Memory B cell (primary cell): ENCODE measurements at regions not wholly inside any gene's neighbourhood (a gene's known extent, or its start where the extent isn't known, plus 50 kb on each side); places are given as distances from the start of the nearest gene placed in this dataset.

Experiments
- ATAC-seq: fragments of 150-1000 bp; cut with Tn5 transposase; 2 replicates; pipeline ENCODE4 v1.10.0; 2021; ENCODE audit warnings: low read depth, mild to moderate bottlenecking, moderate library complexity
- DNase-seq, 2 donors: peaks; one replicate each; pipeline ENCODE4 v3.0.0; 2022; ENCODE audit warnings: low spot score in 2 of 2
- H3K27ac Mint-ChIP-seq: one replicate; pipeline ENCODE4 v1.8.0; 2022; ENCODE audit warnings: mild to moderate bottlenecking, moderate library complexity, mixed read lengths
- H3K27me3 Mint-ChIP-seq: one replicate; pipeline ENCODE4 v1.8.0; 2022; ENCODE audit warnings: mixed read lengths
- H3K36me3 Mint-ChIP-seq: one replicate; pipeline ENCODE4 v1.8.0; 2022; ENCODE audit warnings: mild to moderate bottlenecking, mixed read lengths
- H3K4me1 Mint-ChIP-seq: one replicate; pipeline ENCODE4 v1.8.0; 2022; ENCODE audit warnings: mixed read lengths
- H3K4me3 Mint-ChIP-seq: one replicate; pipeline ENCODE4 v1.8.0; 2022; ENCODE audit warnings: mild to moderate bottlenecking, moderate library complexity, mixed read lengths
- H3K9me3 Mint-ChIP-seq: one replicate; pipeline ENCODE4 v1.8.0; 2022; ENCODE audit warnings: mixed read lengths

- no peaks in the 10 kb centered on the region for H3K36me3 Mint-ChIP-seq
- H3K4me3 Mint-ChIP-seq, result no peak overlapping the region
- peaks cover 2% of the 10 kb centered on the region for H3K9me3 Mint-ChIP-seq
- ATAC-seq (no peak), DNase-seq (no peak)
- no peaks in the 10 kb centered on the region for H3K27me3 Mint-ChIP-seq
- H3K4me1 Mint-ChIP-seq, result no peaks in the 10 kb centered on the region
- no peak overlapping the region for H3K27ac Mint-ChIP-seq
These were observed 272.0 kb upstream of the ZNF462 start for GRCh38 chr9:106590759-106591505.

DNA sequence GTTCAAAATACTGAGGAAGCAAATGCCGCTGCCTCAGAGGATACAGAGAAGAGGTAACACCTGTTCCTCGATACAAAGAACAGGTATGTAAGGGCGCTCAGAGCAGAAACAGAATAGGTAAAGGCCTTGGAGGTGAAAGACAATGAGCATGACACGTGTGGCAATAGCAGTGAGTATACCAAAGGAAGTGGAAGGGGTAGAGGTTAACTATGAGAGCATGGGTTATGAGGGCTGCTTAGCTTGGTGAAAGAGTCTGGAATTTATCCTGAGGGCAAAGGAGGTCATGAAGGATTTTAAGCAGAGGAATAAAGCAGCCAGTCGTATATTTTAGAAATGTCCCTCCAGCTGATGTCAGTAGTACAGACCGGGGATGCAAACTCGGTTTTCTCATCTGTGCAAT, 269.8 kb upstream of the ZNF462 start:
- Mint-ChIP-seq H3K36me3 (no peaks in the 10 kb centered on the region), H3K4me1 (no peaks in the 10 kb centered on the region), H3K9me3 (peaks cover 2% of the 10 kb centered on the region), H3K27me3 (no peaks in the 10 kb centered on the region), H3K4me3 (no peak overlapping the region), H3K27ac (no peak overlapping the region)
- ATAC-seq (no peak), DNase-seq (no peak)

DNA sequence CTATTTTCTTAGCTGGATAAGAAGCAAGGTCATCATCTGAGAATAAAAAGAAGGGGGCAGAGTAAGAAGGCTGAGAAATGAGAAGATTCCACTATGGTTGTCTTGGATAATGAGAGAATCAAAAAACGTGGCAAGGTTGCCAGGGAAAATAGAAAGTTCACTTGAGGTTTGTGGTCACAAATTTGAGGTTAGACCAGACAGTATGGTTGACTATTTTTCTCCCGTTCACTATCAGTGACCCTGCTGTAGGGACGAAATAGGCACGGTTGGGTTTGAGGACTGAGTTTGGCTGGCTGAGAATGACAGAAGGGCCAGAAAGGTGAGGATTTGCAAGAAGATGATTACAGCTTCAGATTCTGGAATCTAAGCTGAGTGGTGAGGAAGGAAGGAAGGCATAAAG, 266.0 kb upstream of the ZNF462 start:
- no peak overlapping the region for H3K27ac Mint-ChIP-seq
- DNase-seq, result no peak
- no peak overlapping the region for H3K4me3 Mint-ChIP-seq
- no peaks in the 10 kb centered on the region for H3K36me3 Mint-ChIP-seq
- H3K9me3 Mint-ChIP-seq, result no peaks in the 10 kb centered on the region
- no peak for ATAC-seq
- no peaks in the 10 kb centered on the region for H3K27me3 Mint-ChIP-seq
- H3K4me1 Mint-ChIP-seq, result no peaks in the 10 kb centered on the region

DNA sequence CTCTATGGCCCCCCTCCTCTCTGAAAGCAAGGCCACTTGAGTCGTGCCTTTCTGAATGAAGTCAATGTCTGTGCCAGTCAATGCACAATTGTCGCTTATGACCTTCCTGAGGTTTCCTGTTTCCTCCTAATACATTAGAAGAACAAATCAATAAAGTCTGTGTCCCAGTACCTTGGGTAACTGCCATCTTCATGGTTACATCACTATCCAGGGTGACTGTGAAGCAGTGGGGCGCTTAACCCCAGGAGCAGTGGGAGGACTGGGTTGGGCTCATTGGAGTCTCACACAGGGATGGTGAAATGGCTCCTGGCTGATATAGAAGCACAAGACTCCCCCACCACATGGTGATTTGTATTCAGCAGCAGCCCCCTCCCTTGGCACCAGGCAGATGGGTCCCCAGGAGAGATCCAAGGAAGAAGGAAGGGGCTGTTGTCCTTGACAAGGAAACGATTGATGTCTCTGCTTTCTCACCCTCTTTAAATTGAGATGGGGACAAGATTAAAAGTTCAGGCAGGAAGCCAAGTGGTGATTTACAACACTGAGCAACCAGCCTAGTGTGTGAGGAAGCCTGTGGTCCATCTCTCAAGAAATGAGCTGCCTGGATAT, 261.9 kb upstream of the ZNF462 start:
- Mint-ChIP-seq H3K4me1 (no peaks in the 10 kb centered on the region), H3K27me3 (no peaks in the 10 kb centered on the region), H3K9me3 (peaks cover 4% of the 10 kb centered on the region), H3K27ac (no peak overlapping the region), H3K4me3 (no peak overlapping the region), H3K36me3 (no peaks in the 10 kb centered on the region)
- ATAC-seq (no peak), DNase-seq (no peak)

- Mint-ChIP-seq H3K4me3 (no peak overlapping the region), H3K4me1 (no peaks in the 10 kb centered on the region), H3K36me3 (no peaks in the 10 kb centered on the region), H3K27ac (no peak overlapping the region), H3K27me3 (no peaks in the 10 kb centered on the region), H3K9me3 (peaks cover 6% of the 10 kb centered on the region)
- no peak for DNase-seq
- ATAC-seq, result no peak
These were observed 260.6 kb upstream of the ZNF462 start for GRCh38 chr9:106602344-106602743.

DNA sequence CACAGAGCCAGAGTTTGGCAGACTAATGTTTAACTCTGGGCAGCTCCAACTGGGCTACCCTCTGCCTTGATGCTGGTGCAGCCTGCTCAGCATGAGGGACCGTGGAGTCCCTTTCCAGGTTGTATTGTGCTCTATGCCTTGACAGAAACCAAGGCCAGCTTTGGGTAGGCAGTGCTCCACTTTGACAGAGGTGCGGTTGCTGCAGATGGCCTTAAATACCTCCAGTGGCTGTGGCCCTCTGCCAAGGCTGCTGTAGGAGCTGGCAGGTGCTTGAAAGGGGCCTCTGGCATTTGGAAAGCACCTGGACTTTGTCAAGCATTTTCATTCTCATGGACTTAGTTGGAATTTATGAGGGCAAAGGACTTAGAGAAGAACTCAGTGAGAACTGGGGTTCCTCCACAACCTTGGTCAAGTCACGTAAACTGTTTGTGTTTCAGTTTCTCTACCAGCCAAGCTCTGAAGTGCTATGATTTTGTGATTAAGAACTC, 249.7 kb upstream of the ZNF462 start:
- ATAC-seq, result no peak
- no peak overlapping the region for H3K4me3 Mint-ChIP-seq
- no peak overlapping the region for H3K27ac Mint-ChIP-seq
- no peaks in the 10 kb centered on the region for H3K36me3 Mint-ChIP-seq
- no peaks in the 10 kb centered on the region for H3K4me1 Mint-ChIP-seq
- H3K27me3 Mint-ChIP-seq, result no peaks in the 10 kb centered on the region
- no peak for DNase-seq
- peaks cover 3% of the 10 kb centered on the region for H3K9me3 Mint-ChIP-seq

DNA sequence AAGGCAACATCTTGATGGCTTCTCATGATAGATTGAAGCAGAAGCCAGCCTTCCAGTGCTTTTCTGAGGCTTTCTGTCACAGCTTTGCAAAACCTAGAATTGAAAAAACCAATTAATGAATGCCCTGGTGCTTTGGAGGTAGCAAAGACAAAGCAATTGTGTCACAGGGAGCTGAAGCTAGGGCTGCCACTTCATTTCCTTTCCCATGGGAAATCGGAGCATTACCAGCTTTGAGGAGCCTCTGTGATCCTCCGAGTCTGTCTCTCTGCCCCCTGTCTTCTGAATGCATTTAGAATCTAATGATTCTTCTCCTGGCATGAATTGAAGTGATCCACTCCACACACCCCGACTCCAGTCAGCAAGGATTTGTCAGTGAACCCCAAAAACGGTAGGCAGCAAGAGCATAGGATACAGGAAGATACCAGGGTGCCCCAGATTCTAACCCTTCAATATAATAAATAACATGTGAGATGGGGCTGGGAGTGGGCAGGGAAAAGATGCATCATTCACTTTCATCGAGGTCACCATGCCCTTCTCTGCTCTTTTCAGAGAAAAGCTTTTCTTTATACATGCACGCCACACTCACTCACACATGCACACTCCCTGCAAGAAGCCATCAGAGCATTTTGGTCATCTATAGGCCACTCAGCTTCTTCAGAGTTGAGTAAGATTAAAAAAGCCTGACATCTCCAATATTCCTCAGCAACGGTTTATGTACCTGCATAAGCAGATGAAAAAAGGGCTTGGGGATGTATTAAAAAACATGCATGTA, 247.7 kb upstream of the ZNF462 start:
- no peak overlapping the region for H3K27ac Mint-ChIP-seq
- ATAC-seq (no peak), DNase-seq (no peak)
- peaks cover 3% of the 10 kb centered on the region for H3K9me3 Mint-ChIP-seq
- H3K36me3 Mint-ChIP-seq, result no peaks in the 10 kb centered on the region
- H3K4me1 Mint-ChIP-seq, result no peaks in the 10 kb centered on the region
- no peak overlapping the region for H3K4me3 Mint-ChIP-seq
- no peaks in the 10 kb centered on the region for H3K27me3 Mint-ChIP-seq

GRCh38 chr9:106616026-106616425, 246.9 kb upstream of the ZNF462 start:
- Mint-ChIP-seq H3K36me3 (no peaks in the 10 kb centered on the region), H3K4me3 (no peak overlapping the region), H3K4me1 (no peaks in the 10 kb centered on the region), H3K9me3 (peaks cover 3% of the 10 kb centered on the region), H3K27me3 (no peaks in the 10 kb centered on the region), H3K27ac (no peak overlapping the region)
- DNase-seq (no peak), ATAC-seq (no peak)

DNA sequence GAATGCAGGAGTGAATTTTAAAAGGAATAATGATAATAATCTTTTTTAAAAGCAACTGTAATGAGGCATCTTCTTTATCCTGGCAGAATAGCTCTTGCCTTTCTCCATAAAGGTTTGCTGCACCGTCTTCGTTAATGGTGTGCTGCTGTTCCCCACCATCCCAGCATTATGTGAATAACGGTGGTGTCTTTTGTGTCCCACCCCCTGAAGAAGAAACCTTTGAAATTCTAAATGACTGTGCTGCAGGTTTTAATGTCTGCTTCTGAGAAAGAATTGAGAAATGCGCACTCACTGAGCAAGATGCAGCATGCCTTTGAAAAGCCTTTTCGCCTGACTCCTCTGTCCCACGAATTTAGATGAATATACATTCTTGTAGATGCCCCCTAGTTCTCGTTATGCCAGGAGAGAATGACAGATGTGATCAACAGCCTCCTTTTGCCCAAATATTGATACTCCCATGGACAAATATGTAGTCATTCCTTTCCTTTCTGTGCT, 246.1 kb upstream of the ZNF462 start:
- H3K9me3 Mint-ChIP-seq, result no peaks in the 10 kb centered on the region
- no peak for ATAC-seq
- H3K27me3 Mint-ChIP-seq, result no peaks in the 10 kb centered on the region
- no peaks in the 10 kb centered on the region for H3K36me3 Mint-ChIP-seq
- no peak overlapping the region for H3K27ac Mint-ChIP-seq
- no peak overlapping the region for H3K4me3 Mint-ChIP-seq
- H3K4me1 Mint-ChIP-seq, result no peaks in the 10 kb centered on the region
- DNase-seq, result no peak

- Mint-ChIP-seq H3K36me3 (no peaks in the 10 kb centered on the region), H3K4me3 (no peak overlapping the region), H3K4me1 (no peaks in the 10 kb centered on the region), H3K27me3 (no peaks in the 10 kb centered on the region), H3K27ac (no peak overlapping the region), H3K9me3 (no peaks in the 10 kb centered on the region)
- DNase-seq, result no peak
- ATAC-seq, result no peak
These were observed 243.8 kb upstream of the ZNF462 start for GRCh38 chr9:106619211-106619610.

DNA sequence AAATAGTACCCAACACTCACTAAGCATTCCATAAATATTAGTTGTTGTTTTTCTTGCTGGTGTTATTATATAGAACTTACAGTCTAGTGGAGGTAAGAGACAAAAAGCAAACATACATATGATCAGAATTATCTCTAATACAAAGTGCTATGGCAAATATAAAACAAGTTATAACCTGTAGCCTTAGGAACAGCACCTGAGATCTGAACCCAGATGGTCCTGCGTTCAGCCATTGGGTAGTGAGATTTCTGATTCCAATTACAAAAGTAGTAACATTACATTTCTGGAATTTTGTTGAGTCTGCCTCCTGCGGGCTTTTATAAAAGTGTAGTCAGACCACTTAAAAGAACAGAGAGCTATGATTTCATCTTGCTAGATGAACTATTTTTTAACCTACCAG, 242.9 kb upstream of the ZNF462 start:
- no peak for DNase-seq
- ATAC-seq, result no peak
- H3K4me1 Mint-ChIP-seq, result no peaks in the 10 kb centered on the region
- H3K9me3 Mint-ChIP-seq, result no peaks in the 10 kb centered on the region
- no peak overlapping the region for H3K27ac Mint-ChIP-seq
- H3K36me3 Mint-ChIP-seq, result no peaks in the 10 kb centered on the region
- H3K27me3 Mint-ChIP-seq, result no peaks in the 10 kb centered on the region
- H3K4me3 Mint-ChIP-seq, result no peak overlapping the region

DNA sequence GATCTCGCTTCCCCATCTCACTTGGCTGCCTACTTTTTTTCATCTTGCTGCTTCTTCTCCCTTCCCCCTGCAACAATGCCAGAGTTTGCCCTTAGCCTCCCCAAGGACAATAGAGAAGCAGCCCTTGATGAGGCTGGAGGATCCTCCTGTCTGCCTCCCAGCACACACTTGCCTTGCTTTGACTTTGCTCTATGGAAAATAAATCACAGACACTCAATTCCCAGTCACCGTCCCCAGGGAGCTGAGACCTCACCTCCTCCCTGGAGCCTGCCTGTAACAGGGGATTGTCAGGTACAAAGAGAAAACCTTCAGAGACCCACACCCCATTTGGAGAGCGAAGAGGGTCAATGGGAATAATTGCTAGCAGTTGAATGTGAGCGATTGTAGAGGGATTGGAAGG, 242.1 kb upstream of the ZNF462 start:
- Mint-ChIP-seq H3K27me3 (no peaks in the 10 kb centered on the region), H3K4me3 (no peak overlapping the region), H3K27ac (no peak overlapping the region), H3K9me3 (no peaks in the 10 kb centered on the region), H3K4me1 (no peaks in the 10 kb centered on the region), H3K36me3 (no peaks in the 10 kb centered on the region)
- DNase-seq, result no peak
- no peak for ATAC-seq

DNA sequence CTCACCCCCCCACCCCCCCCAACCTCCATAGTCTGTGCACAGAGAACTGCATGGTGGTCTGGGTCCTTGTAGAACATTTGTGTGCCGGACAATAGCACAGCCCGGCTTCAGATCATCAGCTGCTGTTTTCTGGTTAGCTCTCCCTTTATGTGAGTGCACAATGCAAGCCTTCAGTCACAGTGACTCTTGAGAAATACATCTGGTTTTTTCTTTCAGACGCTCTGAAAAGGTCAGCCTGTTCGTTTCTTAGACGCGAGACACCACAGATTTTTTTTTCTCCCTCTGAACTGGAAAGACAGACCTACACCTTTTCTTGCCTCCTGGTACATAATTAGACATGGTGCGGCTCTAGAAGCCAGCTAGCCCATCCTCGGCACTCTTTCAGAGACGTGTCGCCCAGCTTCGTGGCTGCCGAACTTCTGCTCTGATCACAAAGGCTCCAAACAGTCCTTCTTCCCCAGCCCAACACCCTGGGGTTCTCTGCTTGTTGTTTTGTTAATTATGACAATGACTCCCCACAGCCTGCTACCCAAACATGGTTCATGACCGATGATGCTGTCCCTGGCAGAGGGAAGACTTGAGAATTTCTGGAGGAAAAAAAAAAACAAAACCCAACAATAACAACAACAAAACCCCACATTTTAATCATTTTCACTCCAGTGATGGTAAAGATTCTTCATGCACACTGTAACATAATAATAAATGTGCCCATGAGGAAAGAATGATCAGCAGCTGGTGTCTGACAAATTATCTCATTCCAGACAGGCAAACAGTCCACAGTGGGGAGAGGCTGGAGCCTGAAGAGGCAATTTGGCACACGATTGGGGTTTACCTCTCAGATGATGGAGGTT, 241.4 kb upstream of the ZNF462 start:
- Mint-ChIP-seq H3K36me3 (no peaks in the 10 kb centered on the region), H3K27me3 (no peaks in the 10 kb centered on the region)
- no peak for DNase-seq

DNA sequence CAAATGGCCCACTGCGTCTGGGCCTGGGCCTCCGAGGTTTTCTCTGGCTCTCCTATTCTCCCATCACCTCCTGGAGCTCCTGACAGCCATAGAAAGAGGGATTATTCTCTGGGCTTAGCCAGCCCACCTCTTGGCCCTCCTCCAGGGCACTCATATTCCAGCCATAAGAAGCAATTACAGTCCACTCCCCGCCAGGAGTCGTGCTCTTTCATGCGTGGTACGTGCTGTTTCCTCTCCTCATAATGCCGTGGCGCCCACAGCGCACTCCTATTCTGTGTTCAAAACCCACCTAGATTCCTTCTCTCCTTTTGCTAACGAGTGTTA, 240.8 kb upstream of the ZNF462 start:
- DNase-seq (no peak), ATAC-seq (no peak)
- no peak overlapping the region for H3K27ac Mint-ChIP-seq
- H3K4me1 Mint-ChIP-seq, result no peaks in the 10 kb centered on the region
- H3K9me3 Mint-ChIP-seq, result peaks cover 2% of the 10 kb centered on the region
- no peaks in the 10 kb centered on the region for H3K36me3 Mint-ChIP-seq
- H3K4me3 Mint-ChIP-seq, result no peak overlapping the region
- no peaks in the 10 kb centered on the region for H3K27me3 Mint-ChIP-seq

More for the DNA sequence above, 241.4 kb upstream of the ZNF462 start:
- Mint-ChIP-seq H3K9me3 (peaks cover 2% of the 10 kb centered on the region), H3K4me3 (no peak overlapping the region), H3K27ac (no peak overlapping the region), H3K4me1 (no peaks in the 10 kb centered on the region)
- ATAC-seq, result no peak
